Medulla oblongata (tissue), 1 donor: ENCODE measurements at regions not wholly inside any gene's neighbourhood (a gene's known extent, or its start where the extent isn't known, plus 50 kb on each side); places are given as distances from the start of the nearest gene placed in this dataset.
"Not testable (repeated sequence)": the region's sequence is repeated elsewhere in the genome, so short reads cannot be mapped to it uniquely, and the experiment has no call there.

Experiments
- DNase-seq: peaks from one replicate; pipeline ENCODE4 v3.0.0-alpha.2; 2015; ENCODE audit errors: extremely low spot score

DNA sequence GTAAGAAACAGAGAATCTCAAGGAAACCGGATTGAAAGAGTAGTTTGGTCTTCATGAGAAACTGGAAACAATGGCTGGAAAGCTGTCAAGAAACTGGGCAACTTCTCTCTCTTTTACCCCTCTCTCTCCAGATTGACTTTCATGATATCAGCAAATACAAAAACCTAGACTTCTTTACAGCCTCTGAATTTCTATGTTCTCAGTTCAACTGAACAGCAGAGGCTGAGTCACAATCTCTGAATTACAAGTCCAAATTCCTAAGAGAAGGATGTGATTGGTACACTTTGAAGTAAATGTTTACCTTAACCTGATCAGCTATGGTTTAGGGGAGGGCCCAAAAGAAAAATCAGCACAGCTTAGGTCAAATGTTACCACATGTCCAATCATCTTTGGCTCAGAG, 974.9 kb downstream of the RPA4 start:
- no peak for DNase-seq

DNA sequence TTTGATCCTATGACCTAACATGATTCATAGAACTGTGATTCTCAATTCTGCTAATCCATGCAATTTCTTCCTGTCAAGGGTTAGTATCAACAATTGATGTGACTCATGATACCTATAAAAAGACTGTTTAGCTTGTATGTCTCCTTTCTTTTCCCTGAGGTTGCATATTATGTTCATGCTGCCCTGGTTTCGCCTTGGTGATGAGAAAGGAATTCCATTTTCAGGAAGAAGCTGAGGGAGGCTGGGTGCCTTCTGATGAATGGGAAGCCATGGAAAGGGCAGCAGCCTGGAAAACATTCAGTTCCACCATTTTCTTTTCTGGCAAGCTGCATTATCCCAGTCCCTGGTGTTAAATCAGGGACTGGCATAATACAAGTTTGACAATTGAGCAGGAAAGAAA, 976.5 kb downstream of the RPA4 start:
- DNase-seq = peak; percentile 47

DNA sequence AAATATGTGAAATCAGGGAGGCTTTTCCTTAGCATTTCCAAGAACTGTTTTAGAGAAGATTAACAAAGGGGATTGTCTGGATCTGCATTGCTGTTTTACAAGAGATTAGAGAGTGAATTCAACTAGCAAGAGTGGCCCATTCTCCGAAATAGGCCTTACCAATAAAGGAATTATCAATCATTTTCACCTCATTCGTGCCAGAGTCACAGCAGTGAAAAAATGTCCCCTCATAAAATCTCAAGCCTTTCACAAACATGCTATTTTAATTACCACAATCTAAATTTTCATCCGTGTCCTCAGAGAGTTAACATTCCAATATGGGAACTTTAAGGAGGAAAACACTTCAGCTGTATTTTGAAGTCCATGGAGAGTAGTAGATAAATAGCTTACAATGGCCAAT, 979.6 kb downstream of the RPA4 start:
- DNase-seq = no peak

DNA sequence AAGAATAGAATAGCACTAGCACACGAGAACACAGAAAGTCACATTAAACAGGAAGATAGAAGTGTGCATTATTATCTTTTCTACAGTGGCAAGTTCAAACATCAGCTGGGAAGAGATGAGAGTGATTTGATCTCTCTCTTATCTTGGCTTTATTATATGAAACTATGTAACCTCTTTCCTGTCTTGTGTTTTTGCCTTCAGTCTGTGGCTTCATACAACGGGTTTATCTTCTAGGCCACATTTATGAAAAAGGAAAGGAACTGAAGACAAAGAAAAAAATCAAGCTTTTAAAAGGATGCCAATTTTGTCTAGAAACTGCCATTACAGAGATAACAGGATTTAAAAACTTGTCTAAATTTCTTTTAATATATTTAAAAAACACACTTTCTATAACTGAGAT, 983.6 kb downstream of the RPA4 start:
- no peak for DNase-seq

DNA sequence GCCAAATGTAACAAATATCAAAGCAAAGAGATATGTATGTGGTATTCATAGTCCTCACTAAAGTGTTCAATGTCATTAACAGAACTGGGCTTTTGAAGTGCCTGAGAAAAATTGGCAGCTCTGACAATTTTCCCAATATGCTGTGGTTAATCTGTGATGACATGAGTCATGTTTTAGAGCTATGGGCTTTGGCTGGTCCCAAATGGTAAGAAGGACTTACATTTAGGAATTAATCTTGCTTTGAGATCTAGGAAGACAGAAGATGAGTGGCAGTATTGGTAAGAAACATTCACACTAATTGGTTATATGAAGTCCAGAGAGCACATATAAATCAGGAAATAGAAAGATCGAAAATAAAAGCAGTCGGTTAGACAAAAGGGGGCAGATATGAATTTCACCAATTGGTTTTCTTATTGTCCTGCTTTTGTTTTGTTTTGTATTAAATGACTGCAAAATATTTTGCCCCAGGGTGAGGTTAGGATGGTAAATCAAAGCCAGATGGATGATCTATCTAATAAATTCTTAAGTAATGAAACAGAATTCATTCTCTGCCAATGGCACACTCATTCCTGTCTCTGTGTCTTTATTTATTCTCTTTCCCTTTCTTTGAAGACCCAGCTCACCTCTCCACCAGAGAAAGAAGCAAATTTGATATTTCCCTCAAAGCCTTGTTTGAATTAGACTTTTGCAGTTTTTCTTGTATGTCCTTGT, 993.1 kb downstream of the RPA4 start:
- DNase-seq = no peak

DNA sequence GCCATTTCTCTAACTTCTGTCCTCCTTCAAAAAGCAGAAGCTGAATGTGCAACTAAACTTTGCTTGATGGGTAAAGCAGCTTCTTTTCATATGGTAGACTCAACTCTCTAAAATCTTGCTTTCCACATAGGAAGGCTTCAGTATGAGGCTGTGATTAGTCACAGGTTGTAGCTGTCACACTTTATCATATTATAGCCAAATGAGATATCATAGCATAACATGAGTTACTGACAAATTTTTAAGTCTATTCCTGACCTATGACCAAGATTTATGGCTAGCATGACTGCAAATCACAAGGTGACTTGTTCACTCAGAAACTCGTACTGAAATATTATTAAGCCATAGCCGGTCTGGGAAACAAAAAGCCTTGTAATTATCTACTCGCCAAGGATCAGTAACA, 998.6 kb downstream of the RPA4 start:
- no peak for DNase-seq

DNA sequence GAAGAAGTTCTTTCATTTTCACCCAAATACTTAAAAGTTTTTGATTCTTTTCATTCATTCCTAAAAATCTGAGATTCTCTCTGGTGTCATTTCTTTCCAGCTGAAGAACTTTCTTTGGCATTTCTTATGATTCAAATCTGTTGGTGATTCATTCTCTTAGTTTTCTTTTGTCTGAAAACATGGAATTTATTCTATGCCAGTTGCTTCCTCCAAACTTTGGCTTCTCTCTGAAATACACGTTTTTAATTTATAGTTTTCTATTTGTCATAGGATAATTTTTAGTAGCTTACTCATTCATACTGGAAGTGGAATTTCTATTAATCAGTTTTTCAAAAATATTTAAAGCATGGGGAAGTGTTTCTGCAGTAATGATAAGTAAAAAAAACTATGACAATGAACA, 1012.0 kb downstream of the RPA4 start:
- no peak for DNase-seq

DNA sequence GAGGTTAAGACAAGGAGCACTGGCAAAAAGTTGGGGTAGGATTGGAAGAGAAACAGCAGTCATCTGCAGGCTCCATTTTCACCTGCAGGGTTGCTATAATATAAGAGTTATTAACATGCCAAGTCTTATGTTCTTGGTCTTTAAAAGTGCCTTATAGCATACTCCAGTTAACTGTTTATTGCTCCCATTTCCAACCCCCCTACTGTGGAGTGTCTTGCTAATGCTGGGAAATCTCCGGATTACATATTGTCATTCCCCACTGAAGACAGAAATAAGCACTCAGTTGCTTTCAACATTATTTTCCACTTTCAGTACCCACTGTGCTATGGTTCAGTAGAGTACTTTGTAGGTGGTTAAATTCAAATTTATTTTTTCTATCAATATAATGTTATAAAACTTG, 1014.3 kb downstream of the RPA4 start:
- no peak for DNase-seq

DNA sequence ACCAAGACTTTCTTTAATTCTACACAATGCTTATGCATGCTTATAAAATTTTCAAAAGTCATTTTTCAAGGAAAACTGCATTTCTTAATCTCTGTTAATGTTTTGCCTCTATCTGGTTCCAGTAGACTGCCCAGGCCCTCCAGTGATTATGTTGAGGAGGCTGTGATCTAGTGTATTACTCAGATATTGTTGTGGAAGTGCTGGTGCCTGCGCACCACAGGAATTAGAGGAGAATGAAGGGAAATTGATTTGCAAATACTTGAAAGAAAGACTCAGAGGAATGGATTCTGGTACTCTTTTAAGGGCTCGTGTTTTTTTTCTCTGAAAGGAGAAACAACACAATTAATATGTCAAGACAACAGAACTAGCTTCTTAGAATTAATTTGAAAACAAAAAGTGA, 1015.1 kb downstream of the RPA4 start:
- no peak for DNase-seq

DNA sequence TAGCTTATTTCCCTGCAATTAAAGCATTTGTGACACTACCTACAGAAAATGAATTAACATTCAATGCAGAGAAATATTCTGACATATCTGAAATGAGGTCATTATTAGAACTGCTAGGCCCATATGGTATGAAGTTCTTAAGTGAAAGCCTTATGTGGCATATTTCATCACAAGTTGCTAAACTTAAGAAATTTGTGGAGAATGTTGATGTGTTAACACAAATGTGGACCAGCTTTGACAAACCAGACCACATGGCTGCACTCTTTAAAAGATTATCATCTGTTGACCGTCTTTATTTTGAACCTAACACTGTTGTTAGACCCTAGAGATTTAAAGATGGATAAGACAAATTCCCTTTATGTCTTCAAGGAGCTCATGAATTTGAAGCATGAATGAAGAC, 1024.1 kb downstream of the RPA4 start:
- no peak for DNase-seq

DNA sequence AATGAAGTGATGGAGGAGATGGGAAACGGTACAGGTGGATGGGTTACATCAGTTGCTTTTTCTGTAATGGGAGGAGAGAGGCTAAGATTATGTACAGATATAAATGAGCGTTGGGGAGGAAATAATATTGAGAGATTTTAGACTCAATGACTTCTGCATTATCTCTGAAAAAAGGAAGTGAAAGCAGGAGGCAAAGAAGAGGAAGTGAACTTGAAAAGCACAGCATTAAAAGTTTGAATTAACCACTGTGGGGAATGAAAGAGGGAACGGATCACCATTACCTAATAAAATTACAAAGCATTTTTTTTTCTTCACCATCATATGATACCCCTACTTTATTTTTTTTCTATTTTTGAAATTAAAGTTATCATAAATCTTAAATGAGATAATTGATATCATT, 1025.5 kb downstream of the RPA4 start:
- DNase-seq = no peak

DNA sequence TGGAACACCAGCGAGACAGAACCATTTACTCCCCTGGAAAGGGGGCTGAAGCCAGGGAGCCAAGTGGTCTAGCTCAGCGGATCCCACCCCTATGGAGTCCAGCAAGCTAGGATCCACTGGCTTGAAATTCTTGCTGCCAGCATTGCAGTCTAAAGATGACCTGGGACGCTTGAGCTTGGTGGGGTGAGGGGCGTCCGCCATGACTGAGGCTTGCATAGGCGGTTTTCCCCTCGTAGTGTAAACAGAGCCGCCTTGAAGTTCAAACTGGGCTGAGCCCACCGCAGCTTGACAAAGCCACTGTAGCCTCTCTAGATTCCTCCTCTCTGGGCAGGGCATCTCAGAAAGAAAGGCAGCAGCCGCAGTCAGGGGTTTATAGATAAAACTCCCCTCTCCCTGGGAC, 1031.7 kb downstream of the RPA4 start:
- not testable (repeated sequence) for DNase-seq

DNA sequence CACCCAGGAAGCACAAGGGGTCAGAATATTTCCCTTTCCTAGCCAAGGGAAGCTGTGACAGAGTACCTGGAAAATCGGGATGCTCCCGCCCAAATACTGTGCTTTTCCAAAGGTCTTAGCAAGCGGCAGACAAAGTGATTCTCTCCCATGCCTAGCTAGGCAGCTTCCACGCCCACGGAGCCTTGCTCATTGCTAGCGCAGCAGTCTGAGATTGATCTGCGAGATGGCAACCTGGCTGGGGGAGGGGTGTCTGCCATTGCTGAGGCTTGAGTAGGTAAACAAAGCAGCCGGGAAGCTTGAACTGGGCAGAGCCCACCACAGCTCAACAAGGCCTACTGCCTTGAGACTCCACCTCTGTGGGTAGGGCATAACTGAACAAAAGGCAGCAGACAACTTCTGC, 1037.5 kb downstream of the RPA4 start:
- DNase-seq = not testable (repeated sequence)

DNA sequence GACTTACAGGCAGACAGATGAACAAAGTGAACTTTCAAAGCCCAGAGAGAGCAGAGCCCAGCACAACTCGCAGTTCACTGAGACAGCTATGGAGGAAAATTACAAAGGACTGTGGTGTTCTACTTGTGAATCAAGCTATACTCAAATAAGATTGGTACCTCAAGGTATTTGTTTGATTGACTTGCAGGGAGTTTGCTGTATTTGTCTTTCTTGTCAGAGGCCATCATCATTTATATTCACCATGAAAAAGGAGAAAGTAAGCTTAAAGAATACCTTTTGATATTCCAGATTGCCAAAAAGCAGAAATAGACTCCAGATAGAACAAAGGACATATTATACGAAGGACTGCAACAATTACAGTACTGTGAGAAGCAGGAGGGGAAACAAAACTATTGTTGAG, 1047.9 kb downstream of the RPA4 start:
- peak; percentile 47 for DNase-seq

DNA sequence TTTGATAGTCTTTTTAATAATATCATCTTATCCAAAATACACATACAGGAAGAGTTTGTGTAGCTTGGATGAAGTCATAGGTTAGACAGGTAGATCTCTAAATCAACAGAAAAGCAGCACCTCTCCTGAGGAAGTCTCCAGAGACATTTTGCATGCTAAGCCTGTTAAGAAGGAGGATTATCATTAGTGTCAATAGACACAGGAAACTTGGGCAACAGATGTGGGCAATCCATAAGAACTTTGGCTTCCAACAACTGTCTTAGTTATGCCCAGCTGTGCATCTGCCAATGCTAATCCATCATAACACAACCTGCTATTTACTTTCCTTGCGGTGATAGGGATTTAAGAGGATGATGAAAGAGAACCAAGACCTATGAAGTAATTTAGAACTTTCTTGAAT, 1052.6 kb downstream of the RPA4 start:
- no peak for DNase-seq

DNA sequence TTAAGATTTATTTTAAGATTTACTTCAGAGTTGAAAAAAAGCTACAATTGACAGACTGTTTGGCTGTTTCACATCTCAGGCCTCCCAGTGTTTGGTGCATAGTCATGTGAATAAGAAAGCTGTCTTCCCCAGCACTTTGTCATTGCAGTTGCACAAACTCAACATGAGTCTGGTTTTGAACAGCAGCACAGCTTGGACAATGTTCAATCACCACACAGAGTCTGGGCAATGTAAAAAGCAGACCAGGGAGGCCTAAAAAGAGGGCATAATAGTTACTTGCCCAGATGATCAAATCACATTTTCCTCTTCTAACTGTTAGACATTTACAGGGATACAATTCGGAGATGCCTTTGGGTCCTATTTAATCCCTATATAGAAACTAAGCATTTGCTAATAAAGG, 1055.0 kb downstream of the RPA4 start:
- peak; percentile 22 for DNase-seq

DNA sequence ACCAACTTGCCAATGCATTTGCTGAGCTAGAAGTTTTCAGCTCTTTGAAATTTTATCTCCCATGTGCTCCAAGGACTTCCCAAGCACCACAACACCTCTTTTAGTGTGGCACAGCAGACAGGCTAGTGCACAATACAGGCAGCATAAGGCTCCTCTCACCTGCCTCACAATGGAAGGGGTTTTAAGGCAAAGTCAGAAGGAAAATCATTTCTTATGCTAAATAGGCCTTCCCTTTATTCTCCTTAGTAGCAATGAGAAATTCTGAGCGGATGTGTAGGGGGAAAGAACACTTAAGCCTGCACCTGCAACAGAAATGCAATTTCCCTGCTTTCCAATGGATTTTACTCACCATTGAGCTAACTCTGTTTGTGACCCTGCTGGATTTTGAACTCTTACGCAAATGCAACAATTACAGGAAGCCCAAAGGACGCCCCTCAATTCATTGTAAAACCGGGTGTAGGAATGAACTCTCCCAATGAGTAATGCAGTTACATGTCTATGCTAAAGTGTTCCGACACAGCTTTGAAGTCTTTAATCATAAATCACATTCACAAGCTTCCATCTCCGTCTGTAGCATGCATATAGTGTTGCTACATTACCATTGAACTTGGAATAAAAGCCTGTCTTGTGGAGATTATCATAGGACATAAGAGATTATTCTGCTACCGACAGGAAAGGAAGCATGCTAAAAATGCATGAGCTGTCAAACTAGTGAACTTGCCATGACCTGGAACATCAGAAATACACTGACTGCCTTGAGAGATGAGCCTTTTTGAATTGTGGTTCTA, 1084.9 kb downstream of the RPA4 start:
- no peak for DNase-seq

DNA sequence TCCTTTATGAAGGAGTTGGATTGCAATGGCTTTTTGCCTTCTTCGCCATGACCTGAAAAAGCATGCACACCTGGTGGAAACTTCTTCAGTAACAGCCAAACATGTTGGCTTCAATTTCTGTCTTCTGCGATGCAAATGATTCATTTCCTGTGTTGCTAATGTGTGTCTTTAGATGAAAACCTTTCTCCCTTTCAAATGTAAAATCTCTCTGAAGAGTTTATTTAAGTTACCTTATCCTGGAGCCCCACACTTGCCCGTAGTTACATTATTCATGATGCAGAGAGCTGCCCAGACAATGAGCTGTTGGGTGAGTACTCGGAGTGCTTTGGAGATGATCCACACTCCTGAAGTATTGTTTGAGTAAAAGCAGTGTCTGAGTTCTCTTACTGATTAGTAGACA, 1100.9 kb downstream of the RPA4 start:
- no peak for DNase-seq

DNA sequence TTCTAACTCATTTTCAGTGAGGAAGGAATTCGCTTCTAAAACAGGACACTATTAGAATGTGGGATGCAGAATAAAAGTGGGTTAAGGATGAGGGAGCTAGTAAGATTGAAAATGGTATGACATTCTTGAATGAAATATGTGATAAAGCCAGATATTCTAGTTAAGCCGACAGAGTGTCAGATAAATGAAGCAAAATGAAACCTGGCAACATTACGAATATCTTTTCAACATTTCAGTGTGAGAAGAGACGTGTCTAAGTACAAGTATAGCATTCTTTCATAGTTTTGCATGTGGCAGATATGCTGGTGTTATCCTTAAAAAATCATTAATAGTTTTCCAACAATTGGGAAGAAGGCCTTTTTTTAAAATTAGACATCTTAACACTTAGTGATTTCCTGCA, 1101.4 kb downstream of the RPA4 start:
- no peak for DNase-seq

DNA sequence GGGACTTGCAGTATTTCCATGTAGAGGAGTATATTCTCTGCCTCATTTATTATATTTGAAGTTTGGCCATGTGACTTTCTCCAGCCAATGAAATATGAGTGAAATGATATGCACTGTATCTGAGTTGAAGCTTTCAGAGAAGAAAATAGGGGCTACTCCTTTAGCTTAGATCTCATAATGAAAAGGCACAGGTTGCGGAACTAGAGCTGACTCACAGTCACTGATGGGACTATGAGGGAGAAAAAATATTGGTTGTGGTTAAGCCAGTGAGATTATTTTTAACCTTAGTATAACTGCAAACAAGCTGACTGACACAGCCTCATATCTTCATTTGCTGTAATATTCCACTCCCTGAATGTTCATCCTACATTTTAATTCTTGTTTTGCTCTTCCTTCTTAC, 1104.3 kb downstream of the RPA4 start:
- DNase-seq = no peak

DNA sequence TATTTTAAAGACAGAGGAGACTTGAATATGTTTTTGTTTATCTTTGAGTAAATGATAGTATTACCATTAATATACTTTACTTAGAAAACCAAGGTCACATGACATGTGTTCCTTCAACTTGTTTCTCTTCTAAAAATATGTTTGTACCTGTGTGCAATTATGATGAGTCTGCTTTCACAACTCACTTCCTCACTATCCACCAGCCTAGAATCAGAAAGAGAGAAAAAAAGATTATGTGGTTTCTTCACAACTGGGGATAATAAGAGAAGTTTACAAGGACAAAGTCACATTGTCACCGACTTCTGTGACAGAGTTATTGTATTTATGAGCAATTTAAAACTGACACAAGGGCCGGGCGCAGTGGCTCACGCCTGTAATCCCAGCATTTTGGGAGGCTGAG, 1112.1 kb downstream of the RPA4 start:
- no peak for DNase-seq

DNA sequence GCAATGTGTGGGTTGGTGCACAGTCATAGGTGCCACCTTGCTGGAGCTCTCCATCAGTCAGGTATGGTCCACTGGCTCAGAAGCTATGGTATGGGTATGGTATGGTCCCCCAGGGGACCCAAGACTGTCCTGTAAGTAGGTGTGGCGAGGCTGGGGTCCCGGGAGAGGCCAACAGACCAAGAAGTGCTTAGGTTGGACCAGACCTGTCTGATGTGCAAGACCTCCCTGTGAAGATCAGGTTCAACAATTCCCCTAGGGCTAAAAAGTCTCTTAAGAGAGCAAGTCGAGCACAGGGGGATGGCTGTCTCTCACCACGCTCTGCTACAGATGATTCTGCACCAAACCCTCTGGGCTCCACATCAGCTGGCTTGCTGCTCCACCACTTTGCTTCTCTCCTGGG, 1145.0 kb downstream of the RPA4 start:
- no peak for DNase-seq

DNA sequence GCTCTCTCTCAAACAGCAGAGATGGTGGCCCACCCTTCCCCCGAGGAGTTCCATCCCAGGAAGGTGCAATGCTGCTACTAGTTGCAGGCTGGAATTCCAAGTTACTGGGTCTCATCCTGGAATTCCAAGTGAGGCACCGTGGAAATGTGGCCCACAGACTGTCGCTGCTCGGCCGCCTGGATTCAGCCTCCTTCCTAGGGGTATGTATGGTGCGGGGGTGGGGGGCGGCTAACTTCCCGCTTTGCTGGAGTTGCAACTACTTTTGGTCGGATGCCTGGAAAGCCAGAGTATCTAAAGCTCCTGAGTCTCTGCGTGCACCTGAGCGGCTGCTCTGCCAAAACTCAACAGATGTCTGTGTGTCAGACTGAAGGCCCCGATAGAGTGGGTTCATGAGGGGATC, 1146.2 kb downstream of the RPA4 start:
- DNase-seq = no peak

DNA sequence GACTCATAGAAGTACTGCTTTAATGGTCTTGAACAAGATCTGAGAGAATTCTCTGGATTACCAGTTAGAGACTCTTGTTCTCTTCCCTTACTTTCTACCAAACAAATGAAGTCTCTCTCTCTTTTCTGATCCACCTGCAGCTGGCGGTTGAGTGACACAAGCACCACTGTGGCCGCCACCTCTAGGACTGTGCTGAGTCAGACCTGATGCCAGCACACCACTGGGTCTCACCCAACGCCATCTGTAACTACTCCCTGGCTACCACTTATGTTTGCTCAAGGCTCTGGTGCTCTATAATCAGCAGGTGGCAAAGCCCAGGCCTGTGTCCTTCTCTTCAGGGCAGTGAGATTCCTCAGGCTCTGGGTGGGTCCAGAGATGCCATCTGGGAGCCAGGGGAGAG, 1173.5 kb downstream of the RPA4 start:
- no peak for DNase-seq
